IPS DF 19.7 (cell line): ENCODE measurements at regions not wholly inside any gene's neighbourhood (a gene's known extent, or its start where the extent isn't known, plus 50 kb on each side); places are given as distances from the start of the nearest gene placed in this dataset.

Experiments
- DNase-seq: peaks from one replicate; pipeline ENCODE4 v3.0.0-alpha.2; 2013; ENCODE audit warnings: low read depth, low spot score

- DNase-seq: no peak
Observed at GRCh38 chr2:62447411-62447810, 58.6 kb downstream of the TMEM17 start.

GRCh38 chr2:62446491-62446890 lies 59.5 kb downstream of the TMEM17 start:
- no peak for DNase-seq

- no peak for DNase-seq
Observed at GRCh38 chr2:62443886-62444285, 62.1 kb downstream of the TMEM17 start.

- DNase-seq: no peak
Observed at GRCh38 chr2:62443471-62443870, 62.5 kb downstream of the TMEM17 start.

GRCh38 chr2:62441824-62442223 lies 64.2 kb downstream of the TMEM17 start:
- no peak for DNase-seq

GRCh38 chr2:62441421-62441820 lies 64.6 kb downstream of the TMEM17 start:
- no peak for DNase-seq

- no peak for DNase-seq
Observed at GRCh38 chr2:62440281-62440946, 65.6 kb downstream of the TMEM17 start.

- DNase-seq: no peak
Observed at GRCh38 chr2:62439425-62439824, 66.6 kb downstream of the TMEM17 start.

- DNase-seq: no peak
Observed at GRCh38 chr2:62437785-62438184, 68.2 kb downstream of the TMEM17 start.

- no peak for DNase-seq
Observed at GRCh38 chr2:62435720-62436119, 70.3 kb downstream of the TMEM17 start.

GRCh38 chr2:62432407-62432806 lies 73.6 kb downstream of the TMEM17 start:
- DNase-seq: no peak

GRCh38 chr2:62431512-62431911 lies 74.5 kb downstream of the TMEM17 start:
- DNase-seq: no peak

GRCh38 chr2:62430146-62430545 lies 75.8 kb downstream of the TMEM17 start:
- no peak for DNase-seq

- DNase-seq: no peak
Observed at GRCh38 chr2:62427146-62427545, 78.8 kb downstream of the TMEM17 start.

- no peak for DNase-seq
Observed at GRCh38 chr2:62426154-62426912, 79.7 kb downstream of the TMEM17 start.

GRCh38 chr2:62425684-62426083 lies 80.3 kb downstream of the TMEM17 start:
- no peak for DNase-seq

- DNase-seq: no peak
Observed at GRCh38 chr2:62424899-62425298, 81.1 kb downstream of the TMEM17 start.

GRCh38 chr2:62423883-62424458 lies 82.0 kb downstream of the TMEM17 start:
- DNase-seq: no peak

- peak; percentile 35 for DNase-seq
Observed at GRCh38 chr2:62423235-62423634, 82.8 kb downstream of the TMEM17 start.

GRCh38 chr2:62415518-62415917 lies 90.5 kb downstream of the TMEM17 start:
- DNase-seq: no peak

- no peak for DNase-seq
Observed at GRCh38 chr2:62415019-62415431, 91.0 kb downstream of the TMEM17 start.

GRCh38 chr2:62413116-62413663 lies 92.8 kb downstream of the TMEM17 start:
- no peak for DNase-seq

GRCh38 chr2:62412347-62412742 lies 93.7 kb downstream of the TMEM17 start:
- DNase-seq: no peak
